ENCODE measurements at regions not wholly inside any gene's neighbourhood (a gene's known extent, or its start where the extent isn't known, plus 50 kb on each side); places are given as distances from the start of the nearest gene placed in this dataset.

DNA sequence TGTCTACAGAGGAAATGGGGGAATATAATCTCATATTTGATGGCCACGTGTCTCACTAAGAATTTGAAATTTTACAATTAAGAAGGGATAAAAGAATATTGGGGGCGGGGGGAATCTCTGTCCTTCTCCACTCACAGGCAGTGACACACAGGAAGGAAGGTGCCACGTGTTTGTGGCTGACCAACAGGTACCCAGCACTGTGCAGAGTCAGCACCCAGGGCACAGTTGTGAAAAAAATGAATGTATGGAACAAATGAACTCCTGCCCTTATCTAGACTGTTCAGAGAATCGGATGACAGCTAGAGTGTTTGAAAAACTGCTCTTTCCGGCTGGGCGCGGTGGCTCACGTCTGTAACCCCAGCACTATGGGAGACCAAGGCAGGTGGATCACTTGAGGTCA, 317.0 kb upstream of the MYT1L start (continued):
- no peak for TF ChIP-seq REST (IDR thresholded peaks at IDR 0.05; ENCODE audit: low read depth)
- no peak for TF ChIP-seq TCF7L2 (IDR thresholded peaks at IDR 0.05; ENCODE audit: borderline replicate concordance, extremely low read depth, insufficient read depth, insufficient read length)
- TF ChIP-seq ZNF274 (IDR thresholded peaks at IDR 0.05; ENCODE audit: low read depth, low read length) = no peak
- TF ChIP-seq, protein P1, sequence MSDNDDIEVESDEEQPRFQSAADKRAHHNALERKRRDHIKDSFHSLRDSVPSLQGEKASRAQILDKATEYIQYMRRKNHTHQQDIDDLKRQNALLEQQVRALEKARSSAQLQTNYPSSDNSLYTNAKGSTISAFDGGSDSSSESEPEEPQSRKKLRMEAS (IDR thresholded peaks at IDR 0.05) = no peak
- no peak for TF ChIP-seq EZH2 (IDR thresholded peaks at IDR 0.05)
- TF ChIP-seq SIN3A (IDR thresholded peaks at IDR 0.05; ENCODE audit: low read depth) = no peak
- TF ChIP-seq JUND (IDR thresholded peaks at IDR 0.05) = no peak
- TF ChIP-seq POLR2AphosphoS5 (IDR thresholded peaks at IDR 0.05; ENCODE audit: low read depth, low read length) = no peak
- TF ChIP-seq CEBPB (IDR thresholded peaks at IDR 0.05; ENCODE audit: low read depth) = no peak
- no peak for TF ChIP-seq CBX3 (IDR thresholded peaks at IDR 0.05; ENCODE audit: low read depth)
- no peak for TF ChIP-seq EGR1 (IDR thresholded peaks at IDR 0.05; ENCODE audit: low read depth)

- ChIA-PET POLR2A (no interaction called here), CTCF (no interaction called here), RAD21 (ENCODE audit: low non-redundant PET in 1 of 2, low total read pairs in 2 of 2, uncharacterized antibody in 2 of 2, unreplicated experiment in 2 of 2) (no interaction called here)
- Histone ChIP-seq H2AFZ (ENCODE audit: low read depth, low read length, poor library complexity, severe bottlenecking) (no peak overlapping the region), H3K27me3 (ENCODE audit: insufficient read depth, low read length) (no peaks in the 10 kb centered on the region), H3K4me1 (ENCODE audit: control insufficient read depth in 1 of 2, insufficient read depth in 2 of 2, low read length in 2 of 2) (no peaks in the 10 kb centered on the region), H3K9me2 (ENCODE audit: insufficient read depth) (no peaks in the 10 kb centered on the region), H3K4me2 (ENCODE audit: low read length) (no peak overlapping the region), H4K20me1 (ENCODE audit: insufficient read depth) (no peaks in the 10 kb centered on the region), H3K9ac (ENCODE audit: low read length) (no peak overlapping the region), H3K9me3 (ENCODE audit: control insufficient read depth in 1 of 2, insufficient read depth in 1 of 2, low read depth in 1 of 2, low read length in 2 of 2) (no peaks in the 10 kb centered on the region), H3K4me3 (replicated peaks in 1 of 2; ENCODE audit: low read depth in 1 of 2, low read length in 2 of 2) (no peak overlapping the region), H3K27ac (ENCODE audit: low read depth, low read length) (no peak overlapping the region), H3K36me3 (ENCODE audit: control insufficient read depth in 1 of 2, insufficient read depth in 2 of 2, low read length in 2 of 2) (no peaks in the 10 kb centered on the region), H3K79me2 (ENCODE audit: insufficient read depth, low read length) (no peaks in the 10 kb centered on the region)
- BruUV-seq (replicated peaks) = no TSS peak
- DNase-seq (ENCODE audit: low read depth, low spot score) = no peak
- intact Hi-C loops (cut with micrococcal nuclease) = no loop called here
- TF ChIP-seq SP1 (IDR thresholded peaks at IDR 0.05; ENCODE audit: low read depth) (no peak), EZH2 (IDR thresholded peaks at IDR 0.05) (no peak), EGR1 (IDR thresholded peaks at IDR 0.05; ENCODE audit: low read depth) (no peak), REST (IDR thresholded peaks at IDR 0.05; ENCODE audit: low read depth) (no peak), YY1 (IDR thresholded peaks at IDR 0.05; ENCODE audit: extremely low read depth, insufficient replicate concordance, low read depth, low read length) (no peak), CBX3 (IDR thresholded peaks at IDR 0.05; ENCODE audit: low read depth) (no peak), FOSL1 (IDR thresholded peaks at IDR 0.05; ENCODE audit: low read depth) (no peak), ELF1 (IDR thresholded peaks at IDR 0.05; ENCODE audit: borderline replicate concordance, low read depth) (no peak), CEBPB (IDR thresholded peaks at IDR 0.05; ENCODE audit: low read depth) (no peak)
- TF ChIP-seq, protein P2, sequence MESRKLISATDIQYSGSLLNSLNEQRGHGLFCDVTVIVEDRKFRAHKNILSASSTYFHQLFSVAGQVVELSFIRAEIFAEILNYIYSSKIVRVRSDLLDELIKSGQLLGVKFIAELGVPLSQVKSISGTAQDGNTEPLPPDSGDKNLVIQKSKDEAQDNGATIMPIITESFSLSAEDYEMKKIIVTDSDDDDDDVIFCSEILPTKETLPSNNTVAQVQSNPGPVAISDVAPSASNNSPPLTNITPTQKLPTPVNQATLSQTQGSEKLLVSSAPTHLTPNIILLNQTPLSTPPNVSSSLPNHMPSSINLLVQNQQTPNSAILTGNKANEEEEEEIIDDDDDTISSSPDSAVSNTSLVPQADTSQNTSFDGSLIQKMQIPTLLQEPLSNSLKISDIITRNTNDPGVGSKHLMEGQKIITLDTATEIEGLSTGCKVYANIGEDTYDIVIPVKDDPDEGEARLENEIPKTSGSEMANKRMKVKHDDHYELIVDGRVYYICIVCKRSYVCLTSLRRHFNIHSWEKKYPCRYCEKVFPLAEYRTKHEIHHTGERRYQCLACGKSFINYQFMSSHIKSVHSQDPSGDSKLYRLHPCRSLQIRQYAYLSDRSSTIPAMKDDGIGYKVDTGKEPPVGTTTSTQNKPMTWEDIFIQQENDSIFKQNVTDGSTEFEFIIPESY (IDR thresholded peaks at IDR 0.05; ENCODE audit: extremely low read depth, insufficient replicate concordance, low read length) = no peak
- TF ChIP-seq, protein P1 (IDR thresholded peaks at IDR 0.05) = no peak
- no peak for ATAC-seq
Measured at GRCh38 chr2:2647141-2647541, 316.1 kb upstream of the MYT1L start.

All from HCT116 (cell line).